ENCODE measurements at regions not wholly inside any gene's neighbourhood (a gene's known extent, or its start where the extent isn't known, plus 50 kb on each side); places are given as distances from the start of the nearest gene placed in this dataset.

DNA sequence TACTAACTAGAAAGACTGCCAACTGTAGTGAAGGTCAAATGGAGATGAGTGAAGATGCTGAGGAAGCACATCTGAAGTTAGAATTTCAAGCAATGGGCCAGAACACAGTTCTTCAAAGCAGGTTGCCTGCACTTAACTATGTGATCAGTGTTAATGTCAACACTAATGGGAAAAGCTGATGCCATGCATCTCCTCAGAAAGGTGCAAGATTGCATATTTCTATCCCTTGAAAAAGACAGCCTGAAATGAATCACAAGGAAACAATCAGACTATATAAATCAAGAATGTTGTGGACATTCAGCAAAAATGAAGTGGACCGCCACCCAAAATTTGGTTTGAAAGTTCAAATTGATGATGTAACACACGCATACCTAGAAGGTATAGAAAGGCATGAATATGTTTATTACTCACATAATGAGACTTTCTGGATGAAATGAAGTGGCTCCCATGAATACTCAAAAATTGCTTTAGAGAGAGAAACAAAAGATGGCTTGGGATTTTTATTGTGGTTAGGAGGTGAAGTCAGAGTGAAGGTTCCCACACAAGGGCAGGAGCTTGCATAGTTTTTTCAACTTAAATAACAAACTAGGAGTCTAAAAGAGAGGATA is 522.4 kb downstream of the KCTD12 start:
- Mint-ChIP-seq H3K4me3 (no peak overlapping the region), H3K27ac (no peak overlapping the region), H3K36me3 (ENCODE audit: insufficient read depth in 1 of 3, low read depth in 3 of 3) (no peaks in the 10 kb centered on the region), H3K4me1 (no peaks in the 10 kb centered on the region), H3K27me3 (ENCODE audit: low read depth) (no peaks in the 10 kb centered on the region; the same call in 1 of the 2 replicates), H3K9me3 (no peaks in the 10 kb centered on the region)
- Histone ChIP-seq H3K4me2 (ENCODE audit: insufficient read depth, insufficient read length, low read length) (no peak overlapping the region), H4K8ac (replicated peaks; ENCODE audit: insufficient read length, low read depth, low read length) (no peak overlapping the region), H3K23ac (ENCODE audit: insufficient read length, low read depth, low read length) (no peak overlapping the region), H3K18ac (ENCODE audit: insufficient read length, low read depth, low read length) (no peak overlapping the region), H3T11ph (ENCODE audit: low read length) (no peak overlapping the region), H2BK15ac (ENCODE audit: low read depth, low read length) (no peak overlapping the region), H3K9ac (ENCODE audit: extremely low read depth, insufficient read length, low read length) (no peak overlapping the region), H2BK120ac (ENCODE audit: low read depth, low read length, poor library complexity, severe bottlenecking) (no peak overlapping the region), H2AK5ac (ENCODE audit: insufficient read length, low read length) (no peak overlapping the region), H2BK12ac (ENCODE audit: insufficient read length, low read depth, low read length) (no peak overlapping the region), H3K9me3 (ENCODE audit: control insufficient read depth, low read depth, low read length) (no peaks in the 10 kb centered on the region), H3K14ac (ENCODE audit: insufficient read depth, low read length) (no peak overlapping the region), H3K27ac (ENCODE audit: insufficient read length, low read depth, low read length) (no peak overlapping the region), H3K56ac (ENCODE audit: insufficient read length, low read depth, low read length) (no peak overlapping the region), H3K79me2 (ENCODE audit: insufficient read depth, low read length) (no peaks in the 10 kb centered on the region), H3K4ac (ENCODE audit: low read depth, low read length) (no peak overlapping the region), H2BK20ac (ENCODE audit: low read depth, low read length, poor library complexity, severe bottlenecking) (no peak overlapping the region), H4K91ac (ENCODE audit: insufficient read length, low read depth, low read length) (no peak overlapping the region), H4K20me1 (ENCODE audit: control insufficient read depth, insufficient read depth, insufficient read length) (no peaks in the 10 kb centered on the region), H4K5ac (ENCODE audit: insufficient read length, low read depth, low read length) (no peak overlapping the region), H2BK5ac (ENCODE audit: insufficient read length, low read length) (no peak overlapping the region), H3K23me2 (ENCODE audit: insufficient read length, low read depth, low read length, poor library complexity, severe bottlenecking) (no peaks in the 10 kb centered on the region), H3K4me1 (ENCODE audit: insufficient read depth, low read length) (no peaks in the 10 kb centered on the region; the same call in 1 of the 2 replicates), H2AFZ (ENCODE audit: low read length) (no peak overlapping the region), H3K79me1 (ENCODE audit: insufficient read depth, low read depth, low read length, poor library complexity, severe bottlenecking) (no peaks in the 10 kb centered on the region), H3K27me3 (ENCODE audit: insufficient read depth, low read length) (no peaks in the 10 kb centered on the region)
- no peak for TF ChIP-seq CTCF (conservative IDR thresholded peaks at IDR 0.05)
- DNase-seq, result no peak
- no CpG with 5 or more reads among the region's 2 CpGs for WGBS (ENCODE audit: extremely low coverage, insufficient read length, low lambda C conversion rate)
